GM12878 (cell line): ENCODE measurements at regions not wholly inside any gene's neighbourhood (a gene's known extent, or its start where the extent isn't known, plus 50 kb on each side); places are given as distances from the start of the nearest gene placed in this dataset.

Experiments
- ATAC-seq: fragments of 200-7000 bp; cut with Tn5 transposase; 3 replicates; pipeline ENCODE4 v1.9.1; 2020; ENCODE audit warnings: mild to moderate bottlenecking, moderate library complexity
- BruUV-seq: library from RNA; stranded (reverse); fragments of 400-500 nt; replicated peaks from 2 replicates; lab custom pipeline; 2021; lab: Mats Ljungman, UMichigan
- CTCF ChIA-PET: fragments of 300-600 bp; sonication (Branson Sonifier 250); formaldehyde crosslinking; extraction: SDS; loops from one replicate; lab custom pipeline; 2021; ENCODE audit warnings: inconsistent platforms; lab: Yijun Ruan, JAX
- POLR2A ChIA-PET: fragments of 350-600 bp; formaldehyde crosslinking; extraction: SDS; loops from one replicate; lab custom pipeline; 2021; ENCODE audit warnings: inconsistent platforms; lab: Charles Lee
- RAD21 ChIA-PET: fragments of 300-600 bp; sonication (Branson Sonifier 250); formaldehyde crosslinking; loops from one replicate; lab custom pipeline; 2023; ENCODE audit warnings: antibody characterized with exemption; ENCODE audit not compliant: unreplicated experiment; lab: Charles Lee
- SMC1A ChIA-PET: fragments of 300-600 bp; sonication (Branson Sonifier 250); formaldehyde crosslinking; loops from one replicate; lab custom pipeline; 2023; ENCODE audit not compliant: unreplicated experiment, uncharacterized antibody; lab: Charles Lee
- DNase-seq: peaks from one replicate; pipeline ENCODE4 v3.0.0-alpha.2; 2011; ENCODE audit warnings: low read depth, low spot score
- FAIRE-seq: peaks from 3 replicates; lab custom pipeline; 2011; peaks lifted over from hg19 to GRCh38; lab: Jason Lieb, UNC
- H2AFZ ChIP-seq: 2 replicates; pipeline ENCODE4 v1.6.0; 2011; ENCODE audit warnings: low read depth, low read length, control low read depth; ENCODE audit not compliant: control insufficient read depth
- H3K27ac ChIP-seq: 2 replicates; pipeline ENCODE4 v1.5.1; 2011; ENCODE audit warnings: control low read depth; ENCODE audit not compliant: control insufficient read depth, insufficient read depth
- H3K27me3 ChIP-seq, 2 experiments: replicated peaks in 1 of 2; 2 replicates each; pipeline versions ENCODE4 v1.6.0 to v1.6.1; 2011; ENCODE audit warnings: low read length in 1 of 2; ENCODE audit not compliant: control insufficient read depth in 2 of 2, insufficient read depth in 2 of 2
- H3K36me3 ChIP-seq, 2 experiments: 2 replicates each; pipeline ENCODE4 v1.5.1; 2011; ENCODE audit warnings: low read length in 1 of 2; ENCODE audit not compliant: control insufficient read depth in 2 of 2, insufficient read depth in 2 of 2
- H3K4me1 ChIP-seq: 2 replicates; pipeline ENCODE4 v1.6.1; 2011; ENCODE audit warnings: mild to moderate bottlenecking, low read length, moderate library complexity, mixed read lengths; ENCODE audit not compliant: control insufficient read depth, insufficient read depth
- H3K4me2 ChIP-seq: 2 replicates; pipeline ENCODE4 v1.6.0; 2011; ENCODE audit warnings: control low read depth; ENCODE audit not compliant: control insufficient read depth, insufficient read depth
- H3K4me3 ChIP-seq: fragments of 200-600 bp; sonication (generic); 2 replicates; pipeline ENCODE4 v1.5.1; 2016
- H3K79me2 ChIP-seq: 2 replicates; pipeline ENCODE4 v1.6.0; 2011; ENCODE audit warnings: low read length; ENCODE audit not compliant: control insufficient read depth, insufficient read depth
- H3K9ac ChIP-seq: 2 replicates; pipeline ENCODE4 v1.8.0; 2011; ENCODE audit warnings: low read length, control low read depth, mixed read lengths; ENCODE audit not compliant: control insufficient read depth, insufficient read depth
- H3K9me3 ChIP-seq: replicated peaks from 3 replicates; pipeline ENCODE4 v1.5.1; 2011; ENCODE audit warnings: mild to moderate bottlenecking, low read length; ENCODE audit not compliant: control insufficient read depth, insufficient read depth
- H4K20me1 ChIP-seq: 2 replicates; pipeline ENCODE4 v1.6.0; 2011; ENCODE audit not compliant: control insufficient read depth, insufficient read depth
- EGR1 ChIP-seq, 2 experiments: IDR thresholded peaks; 1 replicate in 1 of 2; 2 replicates in 1 of 2; pipeline ENCODE4 v1.6.1; 2011 to 2012; ENCODE audit warnings: low read depth in 2 of 2, low read length in 2 of 2, borderline replicate concordance in 1 of 2, mild to moderate bottlenecking in 1 of 2, moderate library complexity in 1 of 2
- GABPA ChIP-seq: IDR thresholded peaks from 2 replicates; pipeline ENCODE4 v1.6.1; 2014; ENCODE audit warnings: antibody characterized with exemption, low read depth, mild to moderate bottlenecking, inconsistent platforms
- IKZF1 ChIP-seq: fragments of 450-650 bp; conservative IDR thresholded peaks from 2 replicates; pipeline ENCODE4 v1.6.1; 2017; ENCODE audit warnings: antibody characterized with exemption, mild to moderate bottlenecking
- NFYA ChIP-seq: IDR thresholded peaks from 2 replicates; pipeline ENCODE4 v1.6.1; 2011; ENCODE audit warnings: low read depth, mild to moderate bottlenecking, low read length, improper control_type of control experiment, borderline replicate concordance
- NFYB ChIP-seq: IDR thresholded peaks from 2 replicates; pipeline ENCODE4 v1.6.1; 2011; ENCODE audit warnings: low read depth, mild to moderate bottlenecking, low read length, improper control_type of control experiment, moderate library complexity; ENCODE audit not compliant: insufficient read depth
- NR2C2 ChIP-seq: IDR thresholded peaks from 2 replicates; pipeline ENCODE4 v1.6.1; 2011; ENCODE audit warnings: borderline replicate concordance, low read depth; ENCODE audit not compliant: control insufficient read depth, insufficient read length
- POLR2A ChIP-seq: IDR thresholded peaks from 2 replicates; pipeline ENCODE4 v1.6.1; 2011; ENCODE audit warnings: low read depth, mild to moderate bottlenecking, low read length
- STAT3 ChIP-seq: IDR thresholded peaks from 2 replicates; pipeline ENCODE4 v1.6.1; 2011; ENCODE audit warnings: low read depth, low read length, improper control_type of control experiment
- TARDBP ChIP-seq: IDR thresholded peaks from 2 replicates; pipeline ENCODE4 v1.6.1; 2016; ENCODE audit warnings: borderline replicate concordance
- WRNIP1 ChIP-seq: IDR thresholded peaks from 2 replicates; pipeline ENCODE4 v1.6.1; 2011; ENCODE audit warnings: low read depth, low read length, improper control_type of control experiment, borderline replicate concordance
- WGBS: methylation state at CpG from one replicate; pipeline ENCODE4 v1.1.6; 2016; ENCODE audit warnings: low lambda C conversion rate; ENCODE audit not compliant: insufficient replicate concordance, insufficient coverage; ENCODE audit errors: missing lambda C conversion rate; 5-methylcytosine and 5-hydroxymethylcytosine counted together
- in situ Hi-C: fragments of 300-500 bp; cut with MboI; formaldehyde crosslinking; loops from 9 replicates; pipeline ENCODE4 v1.14.3; 2018; ENCODE audit warnings: mixed read lengths
- intact Hi-C: fragments of 100-400 bp; cut with micrococcal nuclease; formaldehyde crosslinking; loops from one replicate; pipeline ENCODE4 v1.14.2; 2022; ENCODE audit not compliant: unreplicated experiment
- TF ChIP-seq, protein P1 (sequence below): fragments of 450-650 bp; formaldehyde crosslinking; IDR thresholded peaks from 2 replicates; pipeline ENCODE4 v1.5.0; 2022; ENCODE audit warnings: mild to moderate bottlenecking, missing genetic modification characterization
- TF ChIP-seq, protein P2 (sequence below): IDR thresholded peaks from 2 replicates; pipeline ENCODE4 v1.6.1; 2012; ENCODE audit warnings: improper control_type of control experiment, low read depth, low read length; ENCODE audit not compliant: insufficient replicate concordance
- TF ChIP-seq, protein P3 (sequence below): fragments of 450-650 bp; formaldehyde crosslinking; IDR thresholded peaks from 2 replicates; pipeline ENCODE4 v1.4.0; 2020; ENCODE audit warnings: mild to moderate bottlenecking, moderate library complexity

GRCh38 chr2:185984670-185985069 lies 246.1 kb downstream of the FSIP2 start:
- H3K79me2 ChIP-seq: no peaks in the 10 kb centered on the region
- H2AFZ ChIP-seq: no peak overlapping the region
- no peaks in the 10 kb centered on the region for H3K36me3 ChIP-seq
- CTCF ChIA-PET: no interaction called here
- H3K27me3 ChIP-seq: no peaks in the 10 kb centered on the region
- no peak overlapping the region for H3K9ac ChIP-seq
- WGBS: 94% methylated on average over 1 of the region's 1 CpG
- SMC1A ChIA-PET: no interaction called here
- no peak overlapping the region for H3K4me3 ChIP-seq
- no TSS peak for BruUV-seq
- H4K20me1 ChIP-seq: no peaks in the 10 kb centered on the region
- no peak overlapping the region for H3K27ac ChIP-seq
- intact Hi-C loops: loop anchor here (10.0 kb wide), 1 partner anchor 480 kb away; no protein-coding TSS in a partner anchor
- no peak for DNase-seq
- RAD21 ChIA-PET: no interaction called here
- POLR2A ChIA-PET: no interaction called here
- H3K4me1 ChIP-seq: no peaks in the 10 kb centered on the region
- H3K4me2 ChIP-seq: no peak overlapping the region
- in situ Hi-C loops: no loop called here
- FAIRE-seq: no peak
- H3K9me3 ChIP-seq: no peaks in the 10 kb centered on the region
- ATAC-seq: no peak
- TF ChIP-seq STAT3 (no peak), WRNIP1 (no peak), NFYB (no peak), EGR1 (IDR thresholded peaks at IDR 0.05; ENCODE audit: borderline replicate concordance in 1 of 2, low read depth in 2 of 2, low read length in 2 of 2) (no peak), POLR2A (no peak), IKZF1 (no peak), GABPA (no peak), TARDBP (no peak), NR2C2 (no peak), NFYA (no peak)
- TF ChIP-seq, protein P1, sequence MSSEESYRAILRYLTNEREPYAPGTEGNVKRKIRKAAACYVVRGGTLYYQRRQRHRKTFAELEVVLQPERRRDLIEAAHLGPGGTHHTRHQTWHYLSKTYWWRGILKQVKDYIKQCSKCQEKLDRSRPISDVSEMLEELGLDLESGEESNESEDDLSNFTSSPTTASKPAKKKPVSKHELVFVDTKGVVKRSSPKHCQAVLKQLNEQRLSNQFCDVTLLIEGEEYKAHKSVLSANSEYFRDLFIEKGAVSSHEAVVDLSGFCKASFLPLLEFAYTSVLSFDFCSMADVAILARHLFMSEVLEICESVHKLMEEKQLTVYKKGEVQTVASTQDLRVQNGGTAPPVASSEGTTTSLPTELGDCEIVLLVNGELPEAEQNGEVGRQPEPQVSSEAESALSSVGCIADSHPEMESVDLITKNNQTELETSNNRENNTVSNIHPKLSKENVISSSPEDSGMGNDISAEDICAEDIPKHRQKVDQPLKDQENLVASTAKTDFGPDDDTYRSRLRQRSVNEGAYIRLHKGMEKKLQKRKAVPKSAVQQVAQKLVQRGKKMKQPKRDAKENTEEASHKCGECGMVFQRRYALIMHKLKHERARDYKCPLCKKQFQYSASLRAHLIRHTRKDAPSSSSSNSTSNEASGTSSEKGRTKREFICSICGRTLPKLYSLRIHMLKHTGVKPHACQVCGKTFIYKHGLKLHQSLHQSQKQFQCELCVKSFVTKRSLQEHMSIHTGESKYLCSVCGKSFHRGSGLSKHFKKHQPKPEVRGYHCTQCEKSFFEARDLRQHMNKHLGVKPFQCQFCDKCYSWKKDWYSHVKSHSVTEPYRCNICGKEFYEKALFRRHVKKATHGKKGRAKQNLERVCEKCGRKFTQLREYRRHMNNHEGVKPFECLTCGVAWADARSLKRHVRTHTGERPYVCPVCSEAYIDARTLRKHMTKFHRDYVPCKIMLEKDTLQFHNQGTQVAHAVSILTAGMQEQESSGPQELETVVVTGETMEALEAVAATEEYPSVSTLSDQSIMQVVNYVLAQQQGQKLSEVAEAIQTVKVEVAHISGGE: no peak
- TF ChIP-seq, protein P2, sequence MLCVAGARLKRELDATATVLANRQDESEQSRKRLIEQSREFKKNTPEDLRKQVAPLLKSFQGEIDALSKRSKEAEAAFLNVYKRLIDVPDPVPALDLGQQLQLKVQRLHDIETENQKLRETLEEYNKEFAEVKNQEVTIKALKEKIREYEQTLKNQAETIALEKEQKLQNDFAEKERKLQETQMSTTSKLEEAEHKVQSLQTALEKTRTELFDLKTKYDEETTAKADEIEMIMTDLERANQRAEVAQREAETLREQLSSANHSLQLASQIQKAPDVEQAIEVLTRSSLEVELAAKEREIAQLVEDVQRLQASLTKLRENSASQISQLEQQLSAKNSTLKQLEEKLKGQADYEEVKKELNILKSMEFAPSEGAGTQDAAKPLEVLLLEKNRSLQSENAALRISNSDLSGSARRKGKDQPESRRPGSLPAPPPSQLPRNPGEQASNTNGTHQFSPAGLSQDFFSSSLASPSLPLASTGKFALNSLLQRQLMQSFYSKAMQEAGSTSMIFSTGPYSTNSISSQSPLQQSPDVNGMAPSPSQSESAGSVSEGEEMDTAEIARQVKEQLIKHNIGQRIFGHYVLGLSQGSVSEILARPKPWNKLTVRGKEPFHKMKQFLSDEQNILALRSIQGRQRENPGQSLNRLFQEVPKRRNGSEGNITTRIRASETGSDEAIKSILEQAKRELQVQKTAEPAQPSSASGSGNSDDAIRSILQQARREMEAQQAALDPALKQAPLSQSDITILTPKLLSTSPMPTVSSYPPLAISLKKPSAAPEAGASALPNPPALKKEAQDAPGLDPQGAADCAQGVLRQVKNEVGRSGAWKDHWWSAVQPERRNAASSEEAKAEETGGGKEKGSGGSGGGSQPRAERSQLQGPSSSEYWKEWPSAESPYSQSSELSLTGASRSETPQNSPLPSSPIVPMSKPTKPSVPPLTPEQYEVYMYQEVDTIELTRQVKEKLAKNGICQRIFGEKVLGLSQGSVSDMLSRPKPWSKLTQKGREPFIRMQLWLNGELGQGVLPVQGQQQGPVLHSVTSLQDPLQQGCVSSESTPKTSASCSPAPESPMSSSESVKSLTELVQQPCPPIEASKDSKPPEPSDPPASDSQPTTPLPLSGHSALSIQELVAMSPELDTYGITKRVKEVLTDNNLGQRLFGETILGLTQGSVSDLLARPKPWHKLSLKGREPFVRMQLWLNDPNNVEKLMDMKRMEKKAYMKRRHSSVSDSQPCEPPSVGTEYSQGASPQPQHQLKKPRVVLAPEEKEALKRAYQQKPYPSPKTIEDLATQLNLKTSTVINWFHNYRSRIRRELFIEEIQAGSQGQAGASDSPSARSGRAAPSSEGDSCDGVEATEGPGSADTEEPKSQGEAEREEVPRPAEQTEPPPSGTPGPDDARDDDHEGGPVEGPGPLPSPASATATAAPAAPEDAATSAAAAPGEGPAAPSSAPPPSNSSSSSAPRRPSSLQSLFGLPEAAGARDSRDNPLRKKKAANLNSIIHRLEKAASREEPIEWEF: no peak
- TF ChIP-seq, protein P3, sequence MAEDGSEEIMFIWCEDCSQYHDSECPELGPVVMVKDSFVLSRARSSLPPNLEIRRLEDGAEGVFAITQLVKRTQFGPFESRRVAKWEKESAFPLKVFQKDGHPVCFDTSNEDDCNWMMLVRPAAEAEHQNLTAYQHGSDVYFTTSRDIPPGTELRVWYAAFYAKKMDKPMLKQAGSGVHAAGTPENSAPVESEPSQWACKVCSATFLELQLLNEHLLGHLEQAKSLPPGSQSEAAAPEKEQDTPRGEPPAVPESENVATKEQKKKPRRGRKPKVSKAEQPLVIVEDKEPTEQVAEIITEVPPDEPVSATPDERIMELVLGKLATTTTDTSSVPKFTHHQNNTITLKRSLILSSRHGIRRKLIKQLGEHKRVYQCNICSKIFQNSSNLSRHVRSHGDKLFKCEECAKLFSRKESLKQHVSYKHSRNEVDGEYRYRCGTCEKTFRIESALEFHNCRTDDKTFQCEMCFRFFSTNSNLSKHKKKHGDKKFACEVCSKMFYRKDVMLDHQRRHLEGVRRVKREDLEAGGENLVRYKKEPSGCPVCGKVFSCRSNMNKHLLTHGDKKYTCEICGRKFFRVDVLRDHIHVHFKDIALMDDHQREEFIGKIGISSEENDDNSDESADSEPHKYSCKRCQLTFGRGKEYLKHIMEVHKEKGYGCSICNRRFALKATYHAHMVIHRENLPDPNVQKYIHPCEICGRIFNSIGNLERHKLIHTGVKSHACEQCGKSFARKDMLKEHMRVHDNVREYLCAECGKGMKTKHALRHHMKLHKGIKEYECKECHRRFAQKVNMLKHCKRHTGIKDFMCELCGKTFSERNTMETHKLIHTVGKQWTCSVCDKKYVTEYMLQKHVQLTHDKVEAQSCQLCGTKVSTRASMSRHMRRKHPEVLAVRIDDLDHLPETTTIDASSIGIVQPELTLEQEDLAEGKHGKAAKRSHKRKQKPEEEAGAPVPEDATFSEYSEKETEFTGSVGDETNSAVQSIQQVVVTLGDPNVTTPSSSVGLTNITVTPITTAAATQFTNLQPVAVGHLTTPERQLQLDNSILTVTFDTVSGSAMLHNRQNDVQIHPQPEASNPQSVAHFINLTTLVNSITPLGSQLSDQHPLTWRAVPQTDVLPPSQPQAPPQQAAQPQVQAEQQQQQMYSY (CRISPR knock-in tag): no peak
